ENCODE measurements at regions not wholly inside any gene's neighbourhood (a gene's known extent, or its start where the extent isn't known, plus 50 kb on each side); places are given as distances from the start of the nearest gene placed in this dataset.

DNA sequence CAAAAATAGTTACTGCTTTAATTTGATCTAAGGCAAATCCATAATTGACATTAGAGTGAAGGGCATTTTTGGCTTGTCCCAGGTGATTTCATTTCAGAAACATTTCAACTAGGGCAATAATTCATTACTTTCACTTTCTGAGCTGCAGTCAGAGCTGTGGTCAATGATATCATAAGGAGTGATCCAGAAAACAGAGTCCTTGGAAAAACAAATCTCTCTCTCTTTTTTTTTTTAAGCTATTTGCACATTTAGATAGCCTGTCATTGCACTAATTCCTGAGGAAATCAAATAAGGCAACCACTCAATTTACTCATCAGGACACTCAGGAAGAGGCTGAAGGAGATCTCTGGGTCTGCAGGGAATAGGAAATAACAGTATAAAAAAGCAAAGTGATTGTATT, 269.5 kb upstream of the LRRC3B start:
- no peak for DNase-seq

DNA sequence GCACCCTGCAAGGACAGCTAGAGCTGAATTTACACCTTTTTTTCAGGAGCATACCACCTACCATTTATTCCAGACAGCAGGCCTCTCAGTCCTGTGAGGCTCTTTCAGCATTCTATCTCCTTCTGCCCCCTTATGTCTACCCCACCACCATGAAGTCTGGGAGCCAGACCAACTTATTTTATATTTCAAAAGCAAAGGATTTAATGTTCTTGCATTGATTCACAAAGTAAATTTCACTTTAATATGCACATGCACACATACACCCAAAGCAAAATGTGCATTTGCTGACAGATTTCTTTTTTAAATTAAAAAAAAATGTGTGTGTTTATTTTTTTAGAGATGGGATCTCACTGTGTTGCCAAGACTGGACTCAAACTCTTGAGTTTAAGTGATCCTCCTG, 264.2 kb upstream of the LRRC3B start:
- no peak for DNase-seq

DNA sequence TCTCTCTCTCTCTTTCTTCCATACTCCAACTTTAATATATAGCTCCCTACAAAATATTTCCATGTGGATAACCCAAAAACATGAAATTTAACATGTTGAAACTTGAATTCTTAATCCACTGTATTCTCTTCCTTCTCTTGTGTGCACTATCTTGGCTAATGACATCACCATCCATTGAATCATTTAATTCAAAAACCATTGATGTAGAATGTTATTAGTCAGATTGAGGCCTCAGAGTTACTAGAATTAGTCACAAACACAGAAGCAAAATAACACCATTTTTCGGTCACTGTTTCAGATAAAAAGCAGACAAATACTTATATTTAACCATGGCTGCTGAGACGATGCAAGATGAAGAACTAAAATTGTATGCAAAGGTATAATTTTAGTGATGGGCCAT, 256.9 kb upstream of the LRRC3B start:
- DNase-seq = no peak

DNA sequence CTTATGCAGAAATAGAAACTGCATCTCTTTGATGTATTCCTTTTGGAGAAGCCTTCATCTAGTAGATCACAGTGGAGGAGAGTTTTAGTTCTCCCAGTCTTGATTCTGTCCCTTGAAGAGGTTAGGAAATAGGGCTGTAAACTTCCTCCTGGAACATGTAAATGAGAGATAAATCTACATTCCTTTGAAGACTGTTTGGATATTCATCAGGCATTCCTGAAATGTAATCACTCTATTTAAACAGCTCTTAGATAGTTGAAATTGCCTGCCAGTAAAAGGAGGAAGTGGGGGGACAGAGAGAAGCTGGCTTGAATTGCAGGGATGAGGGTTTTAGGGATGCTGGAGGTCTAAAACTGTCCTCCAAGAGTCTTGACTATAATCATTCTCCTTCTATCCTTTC, 254.3 kb upstream of the LRRC3B start:
- no peak for DNase-seq

DNA sequence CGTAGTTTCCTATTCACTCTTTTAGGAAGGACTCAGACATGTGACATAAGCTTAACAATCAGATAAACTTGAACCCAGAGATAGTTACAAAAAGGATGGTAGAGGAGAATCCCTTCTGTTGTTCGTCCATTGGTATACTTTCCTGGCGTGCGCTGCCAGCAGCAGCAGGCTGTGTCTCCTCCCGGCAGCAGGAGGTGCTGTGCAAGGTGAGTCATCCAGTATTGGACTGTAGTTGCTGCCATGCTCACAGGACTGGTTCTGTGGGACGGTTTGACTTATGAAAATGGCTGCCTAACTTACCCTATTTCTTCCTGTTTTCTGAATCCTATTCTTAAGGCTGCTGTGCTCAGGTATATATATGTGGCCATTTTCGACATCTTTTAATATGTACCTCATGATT, 253.4 kb upstream of the LRRC3B start:
- no peak for DNase-seq

DNA sequence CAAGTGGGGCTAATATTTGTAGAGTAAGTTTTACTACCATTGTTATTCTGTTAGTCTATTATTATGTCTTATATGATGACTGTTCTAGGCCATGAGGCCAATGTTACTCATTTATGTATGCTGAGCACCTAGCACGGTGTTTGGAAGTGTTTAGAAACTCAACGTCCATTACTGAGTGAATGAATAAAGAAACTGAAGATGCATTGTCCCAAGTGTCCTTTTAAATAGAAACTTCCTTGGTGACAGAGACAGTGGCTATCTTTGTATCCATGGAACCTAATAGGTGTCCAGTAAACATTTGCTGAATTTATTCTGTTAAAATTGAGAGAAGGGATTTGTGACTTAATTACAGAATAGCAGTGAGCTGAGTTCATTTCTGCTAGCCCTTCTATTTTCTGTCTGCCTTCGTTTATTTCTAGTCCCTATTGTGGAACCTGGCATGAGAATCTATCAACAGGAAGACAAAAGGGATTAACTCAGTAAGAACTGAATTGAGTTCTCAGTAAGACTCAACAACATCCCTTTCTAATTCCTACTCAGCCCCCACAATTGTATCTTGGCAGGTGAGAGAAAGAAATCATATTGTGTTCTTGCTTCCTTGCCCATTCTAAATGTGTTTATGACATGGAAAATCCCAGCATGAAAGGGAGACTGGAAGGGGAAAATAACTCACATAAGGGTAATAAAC, 246.6 kb upstream of the LRRC3B start:
- DNase-seq = no peak

DNA sequence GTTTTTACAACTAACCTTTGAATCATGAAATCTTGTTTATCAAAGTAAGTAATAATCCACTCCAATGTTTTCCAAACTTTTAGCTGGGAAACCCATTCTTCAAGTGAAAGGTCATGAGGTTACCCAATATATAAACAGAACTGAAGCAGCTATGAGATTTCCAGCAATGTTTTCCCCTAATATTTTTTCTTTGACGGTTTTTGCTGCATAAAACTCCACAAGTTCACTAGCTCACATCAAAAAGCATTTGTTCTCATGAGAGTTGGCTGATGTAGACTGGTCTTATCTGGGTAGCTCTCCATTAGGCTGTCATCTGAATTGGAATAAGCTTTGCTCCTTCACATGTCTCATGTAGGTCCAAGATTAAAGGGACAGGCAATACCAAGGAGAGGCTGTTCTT, 241.2 kb upstream of the LRRC3B start:
- DNase-seq = no peak

DNA sequence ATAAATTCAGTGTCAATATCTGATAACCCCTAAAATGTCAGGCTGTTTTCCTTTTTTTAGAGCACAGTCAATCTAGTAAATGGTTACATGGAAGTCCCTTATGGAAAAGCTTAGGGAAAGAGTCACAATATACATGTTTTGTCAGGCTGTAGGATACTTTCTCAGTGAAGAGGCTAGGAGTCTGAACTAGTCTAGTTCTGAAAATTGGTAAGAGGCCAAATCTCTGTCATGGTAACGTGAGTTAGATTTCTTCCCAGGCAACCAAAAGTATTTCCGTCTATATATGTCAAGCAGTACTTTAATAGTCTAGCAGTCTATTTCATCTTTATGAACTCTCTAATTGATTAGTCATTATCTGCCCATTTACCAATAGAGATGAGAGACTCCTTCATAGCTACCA, 215.9 kb upstream of the LRRC3B start:
- DNase-seq = no peak

DNA sequence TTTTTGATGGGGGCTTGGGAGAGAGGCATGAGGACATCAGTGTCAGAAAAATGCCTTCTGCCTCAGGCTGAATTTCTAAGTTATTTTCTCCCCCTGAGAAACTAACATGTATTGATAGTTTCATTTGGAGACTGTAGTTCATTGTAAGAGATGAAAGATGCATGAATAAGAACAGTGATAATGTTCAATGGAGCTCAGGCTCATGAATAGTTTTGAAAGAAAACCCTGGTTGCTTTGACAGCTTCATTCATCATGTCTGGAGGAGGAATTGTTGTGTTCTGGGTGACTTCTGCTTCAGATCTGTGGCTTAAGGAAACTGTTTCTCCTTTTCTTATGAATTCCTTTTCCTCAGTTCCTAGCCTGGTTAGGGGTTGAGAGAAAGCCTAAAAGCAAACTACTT, 204.0 kb upstream of the LRRC3B start:
- DNase-seq = no peak

DNA sequence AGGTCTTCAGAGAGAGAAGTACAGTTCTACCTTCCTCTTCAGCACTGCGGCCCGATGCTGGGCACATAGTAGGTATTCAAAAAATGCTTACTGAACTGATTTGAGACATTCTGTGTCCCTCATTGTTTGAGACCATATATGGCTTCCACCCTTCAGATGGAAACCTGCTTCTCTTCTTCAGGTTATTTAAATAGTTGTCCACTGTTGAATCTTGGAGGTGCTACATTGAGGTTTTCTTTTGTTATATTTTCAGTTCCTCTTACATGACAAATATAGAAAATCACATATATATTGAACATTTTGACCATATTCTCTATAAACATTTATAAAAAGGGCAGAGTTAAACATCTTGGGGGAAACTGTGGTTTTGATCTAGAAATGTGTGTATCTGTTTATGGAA, 200.2 kb upstream of the LRRC3B start:
- no peak for DNase-seq

DNA sequence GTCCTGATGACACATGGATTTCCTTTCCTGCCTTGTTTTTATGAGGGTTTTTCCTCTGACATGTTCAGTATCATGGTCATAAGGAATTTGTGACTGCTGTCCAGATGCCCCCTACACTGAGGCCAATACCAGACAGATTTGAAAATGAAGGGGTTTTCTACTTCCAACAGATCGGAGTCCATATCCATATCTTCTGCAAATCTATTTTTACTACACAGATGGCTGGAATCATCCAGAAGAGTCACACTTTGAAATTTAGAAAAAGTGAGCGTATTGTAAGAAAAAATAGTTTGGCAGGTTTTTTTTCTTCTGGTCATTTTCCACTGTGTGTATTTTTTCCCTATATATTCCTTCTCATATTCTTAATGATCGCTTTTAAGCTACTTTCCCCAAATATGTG, 197.5 kb upstream of the LRRC3B start:
- DNase-seq = no peak

DNA sequence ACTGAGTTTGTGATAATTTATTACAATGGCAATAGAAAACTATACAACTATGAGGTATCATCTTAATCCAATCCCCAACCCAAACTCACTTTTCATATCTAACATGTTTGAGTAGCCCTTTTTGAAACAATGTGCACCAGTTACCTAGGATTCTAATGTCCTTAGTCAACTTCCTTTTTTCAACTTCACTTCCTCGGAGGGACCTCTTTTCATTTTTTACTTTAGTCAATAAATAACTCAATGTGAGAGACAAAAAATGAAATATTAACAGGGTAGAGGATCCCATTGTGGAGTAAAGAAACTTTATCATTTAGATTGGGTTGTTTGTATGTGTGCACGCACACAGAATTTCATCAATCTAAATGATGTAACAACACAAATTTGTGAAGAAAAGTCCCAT, 193.6 kb upstream of the LRRC3B start:
- no peak for DNase-seq

DNA sequence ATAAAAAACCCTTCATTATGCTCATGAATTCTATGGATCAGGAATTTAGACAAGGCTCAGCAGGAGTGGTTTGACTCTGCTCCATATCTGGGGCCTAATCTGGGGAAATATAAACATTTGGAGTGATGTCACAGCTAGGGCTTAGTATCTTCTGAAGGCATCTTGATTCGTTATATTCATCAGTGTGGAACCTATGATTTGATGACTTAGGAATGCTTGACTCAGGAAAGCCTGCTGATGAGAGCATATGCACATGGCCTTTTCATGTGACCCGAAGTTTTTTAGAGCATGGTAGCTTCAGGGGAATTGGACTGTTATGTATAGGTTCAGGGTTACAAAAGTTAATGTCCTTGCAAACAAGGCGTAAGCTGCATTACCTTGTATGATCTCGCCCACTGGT, 184.9 kb upstream of the LRRC3B start:
- no peak for DNase-seq

DNA sequence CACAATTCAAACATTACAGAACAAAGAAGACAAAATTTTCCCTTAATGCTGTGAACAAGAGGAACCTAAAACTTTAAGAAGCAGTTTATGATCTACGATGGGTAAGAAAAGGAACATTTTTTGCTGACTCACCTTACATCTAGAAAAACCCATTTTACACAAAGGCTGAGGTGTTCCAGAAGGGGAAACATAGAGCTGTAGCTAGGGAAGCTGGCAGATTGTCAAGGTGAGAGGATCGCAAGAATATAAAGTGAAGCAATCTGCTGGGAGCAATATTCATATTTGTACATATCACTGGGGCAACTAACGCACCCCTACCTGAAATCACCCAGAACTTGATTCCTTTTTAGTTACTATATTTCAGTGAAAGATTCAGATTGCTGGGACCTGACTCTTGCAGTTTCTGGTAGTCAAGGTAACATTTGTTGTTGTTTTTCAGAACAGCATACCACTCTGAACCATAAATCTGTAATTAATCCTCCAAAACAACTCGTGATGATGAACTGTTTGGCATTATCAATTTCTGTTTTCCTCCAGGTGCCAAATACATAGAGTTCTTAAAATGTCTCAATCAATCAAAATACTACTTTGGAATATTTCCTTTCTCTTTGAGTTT, 184.1 kb upstream of the LRRC3B start:
- no peak for DNase-seq

DNA sequence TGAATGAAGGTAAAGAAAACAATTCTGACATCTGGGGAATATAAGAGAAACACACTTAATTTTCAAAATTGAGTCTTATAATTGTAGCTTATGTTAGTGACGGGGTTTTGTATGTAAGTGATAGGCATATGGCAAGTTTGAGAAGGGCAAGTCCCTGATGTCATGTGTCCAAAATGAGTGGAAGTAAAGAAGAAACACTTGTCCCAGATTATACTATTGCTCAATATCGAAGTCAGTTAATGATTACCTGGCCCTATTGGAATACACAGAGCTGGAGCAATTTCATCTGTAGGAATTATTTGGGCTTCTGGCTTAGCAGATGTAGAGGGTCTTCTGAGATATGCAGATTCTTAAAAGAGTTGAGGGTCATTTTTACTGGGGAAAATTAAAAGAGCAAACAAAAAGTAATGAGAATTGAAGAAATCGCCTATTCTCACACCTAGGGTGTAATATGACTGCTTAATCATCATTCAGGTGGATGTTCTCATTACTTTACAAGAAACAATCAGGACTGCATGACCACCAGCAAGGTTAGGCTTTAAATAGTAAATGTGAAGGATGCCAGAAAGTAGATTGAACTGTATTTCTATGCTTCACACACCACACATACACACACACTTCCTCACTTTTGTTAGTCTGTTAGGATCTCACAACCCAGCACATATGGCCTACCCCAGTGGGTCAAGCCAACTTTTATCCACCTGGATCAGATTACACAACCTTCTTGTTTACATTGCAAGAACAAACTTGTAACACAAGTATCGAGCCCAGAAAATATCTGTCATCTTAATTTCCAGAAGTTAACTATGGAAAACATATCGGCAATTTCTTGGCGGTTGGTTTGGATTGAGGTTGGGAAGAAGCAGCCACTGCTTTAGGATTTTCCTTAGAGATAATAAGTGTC, 183.3 kb upstream of the LRRC3B start:
- DNase-seq = no peak

DNA sequence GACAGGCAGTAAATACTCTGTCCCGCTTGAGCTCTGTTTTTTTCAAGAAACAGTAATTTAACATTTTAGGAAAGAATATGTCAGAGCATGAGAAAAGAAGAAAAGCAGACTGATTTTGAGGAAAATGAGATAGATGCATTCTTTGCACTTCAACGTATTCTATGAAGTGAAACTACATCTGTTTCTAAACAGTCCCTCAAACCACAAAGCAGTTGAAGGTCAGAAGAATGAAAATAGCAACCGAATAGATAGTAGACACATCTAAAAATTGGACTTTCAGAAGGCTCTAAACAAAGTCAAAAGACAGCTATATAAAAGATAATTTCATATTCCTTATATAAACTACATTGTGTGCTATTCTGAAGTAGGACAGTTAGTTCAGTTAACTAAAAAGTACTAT, 172.6 kb upstream of the LRRC3B start:
- no peak for DNase-seq

DNA sequence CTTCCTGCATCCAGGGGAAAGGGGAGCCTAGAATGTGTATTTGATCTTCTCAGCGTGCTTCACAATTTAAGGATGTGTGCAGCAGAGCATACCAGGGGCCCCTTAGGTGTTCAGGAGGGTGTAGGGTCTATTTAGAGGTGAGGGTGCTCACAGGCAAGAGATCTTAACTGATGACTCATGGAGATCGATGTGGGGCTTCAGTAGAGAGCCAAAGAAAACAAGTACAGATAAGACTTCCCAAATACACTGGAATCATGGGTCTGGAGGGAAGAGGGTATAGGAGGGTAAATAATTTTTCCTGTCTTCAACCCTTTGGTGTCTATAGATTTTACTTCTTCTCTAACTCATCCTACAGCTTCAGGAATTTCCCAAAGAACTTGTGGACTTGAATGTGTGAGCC, 170.2 kb upstream of the LRRC3B start:
- DNase-seq = no peak

DNA sequence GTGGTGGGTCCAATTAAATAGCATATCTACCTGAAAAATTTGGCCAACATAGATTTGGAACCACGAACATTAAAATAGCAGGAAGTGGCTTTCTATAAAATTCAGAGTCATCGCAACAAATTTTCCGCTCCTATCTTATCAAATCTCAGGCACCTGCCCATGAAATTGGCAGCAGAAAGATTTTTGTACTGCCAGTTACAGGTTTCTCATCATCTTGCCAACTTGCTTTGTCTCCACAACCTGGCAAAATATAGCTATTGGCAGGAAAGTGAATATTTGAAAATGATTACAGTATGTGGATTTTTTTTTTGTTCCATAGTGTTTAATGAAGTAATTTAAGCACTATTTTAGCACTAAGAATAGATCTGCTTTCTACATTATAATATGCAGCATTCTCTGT, 161.6 kb upstream of the LRRC3B start:
- no peak for DNase-seq

DNA sequence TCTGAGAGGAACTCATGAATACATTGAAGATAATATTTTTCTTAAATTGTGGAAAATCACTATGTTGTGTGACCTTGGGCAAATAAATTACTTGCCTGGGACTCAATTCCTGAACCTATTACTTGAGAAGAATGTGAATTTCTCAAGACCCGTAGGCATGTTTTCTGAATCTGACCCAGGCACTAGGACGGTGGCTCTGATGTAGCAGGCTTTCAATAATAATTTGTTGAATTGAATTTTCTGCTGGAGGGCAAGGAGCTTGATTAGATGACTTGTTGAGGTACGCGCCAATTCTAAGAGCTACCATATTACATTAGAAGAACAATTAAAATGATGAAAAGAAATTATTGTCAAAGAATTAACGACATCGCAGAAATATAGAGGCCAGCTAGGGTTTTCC, 150.2 kb upstream of the LRRC3B start:
- DNase-seq = no peak

DNA sequence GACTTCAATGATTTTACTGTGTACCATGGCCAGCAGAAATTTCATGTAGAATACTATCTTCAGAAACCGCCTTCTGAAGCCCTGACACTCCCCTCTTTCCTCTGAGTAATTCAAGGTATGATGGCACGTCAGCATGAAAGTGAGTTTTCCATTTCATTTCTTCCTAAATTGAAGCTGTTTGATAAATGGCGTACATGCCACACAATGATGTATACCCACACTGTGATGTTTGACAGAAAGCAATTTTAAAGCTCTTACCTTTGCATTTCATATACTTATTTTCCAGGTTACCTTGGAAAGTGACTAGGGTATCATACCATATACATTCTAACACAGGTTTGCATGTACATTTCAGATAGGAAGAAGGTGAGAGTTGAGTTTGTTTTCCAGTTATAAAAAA, 147.9 kb upstream of the LRRC3B start:
- no peak for DNase-seq

DNA sequence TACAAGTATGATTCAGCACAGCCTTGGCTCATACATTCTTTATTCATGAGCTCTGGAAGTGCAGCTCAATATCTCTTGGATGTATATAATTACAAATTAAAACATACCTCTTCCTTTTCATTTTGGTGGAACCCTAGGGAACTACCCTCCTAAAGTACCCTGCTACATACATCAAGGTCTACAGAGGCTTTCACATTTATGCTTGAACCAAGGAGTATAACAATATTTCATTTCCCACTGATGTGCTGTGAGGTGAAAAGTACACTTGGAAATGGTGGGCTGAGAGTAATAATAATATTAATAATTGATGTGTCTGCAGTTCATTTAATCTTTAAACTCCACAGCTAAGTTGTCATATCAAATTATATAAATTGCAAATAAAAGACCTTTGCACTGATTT, 142.2 kb upstream of the LRRC3B start:
- DNase-seq = no peak

DNA sequence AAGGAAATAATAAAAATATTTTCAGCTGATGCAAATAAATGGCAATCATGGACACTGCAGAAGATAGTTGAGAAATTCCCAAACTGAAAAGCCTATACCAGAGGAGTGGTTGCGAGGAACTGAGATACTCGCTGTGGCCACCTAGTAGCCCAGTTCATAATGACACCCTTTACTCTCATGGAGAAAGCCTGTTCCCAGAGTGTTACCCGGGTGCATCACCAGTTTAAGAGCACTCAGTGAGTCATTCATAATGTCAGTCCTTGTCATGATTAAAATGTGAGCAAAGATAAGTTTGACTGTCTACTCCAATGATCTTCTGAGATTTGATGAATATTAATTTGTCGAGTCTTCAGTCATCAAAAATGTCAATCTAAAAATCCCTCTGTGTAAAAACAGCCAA, 138.4 kb upstream of the LRRC3B start:
- DNase-seq = no peak

DNA sequence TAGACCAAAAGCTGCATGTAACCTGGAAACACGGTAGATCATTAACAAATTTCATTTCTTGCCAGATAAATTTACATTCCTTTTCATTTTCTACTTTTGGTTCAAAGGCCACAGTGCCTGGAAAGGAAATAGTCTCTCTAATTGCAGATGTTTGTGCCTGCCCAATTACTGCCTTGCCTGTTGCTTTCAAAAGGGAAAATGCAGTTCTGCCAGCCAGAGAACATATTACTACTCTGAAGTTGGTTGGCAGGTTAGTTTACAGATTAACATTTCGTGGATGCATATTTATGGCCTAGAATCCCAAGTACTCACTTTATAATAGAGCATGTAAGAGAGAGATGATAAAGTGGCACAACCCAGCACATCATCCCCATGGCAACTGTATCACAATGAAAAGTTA, 124.3 kb upstream of the LRRC3B start:
- peak in 1 of 58 donors; percentile 6 for DNase-seq

Data from anterior cingulate cortex (tissue), 58 donors.